ENCODE measurements at regions not wholly inside any gene's neighbourhood (a gene's known extent, or its start where the extent isn't known, plus 50 kb on each side); places are given as distances from the start of the nearest gene placed in this dataset.

- DNase-seq (ENCODE audit: low spot score): no peak
- H3K9me3 ChIP-seq: no peaks in the 10 kb centered on the region
Observed at GRCh38 chr15:97654481-97655076, 305.9 kb upstream of the ARRDC4 start.

GRCh38 chr15:97661796-97662195 is 298.7 kb upstream of the ARRDC4 start:
- H3K9me3 ChIP-seq: no peaks in the 10 kb centered on the region
- no peak overlapping the region for H3K27ac ChIP-seq
- no peaks in the 10 kb centered on the region for H3K4me1 ChIP-seq
- no peak overlapping the region for H3K4me3 ChIP-seq
- no peaks in the 10 kb centered on the region for H3K36me3 ChIP-seq
- H3K27me3 ChIP-seq: no peaks in the 10 kb centered on the region
- no peak for TF ChIP-seq CTCF (IDR thresholded peaks at IDR 0.05)
- DNase-seq (ENCODE audit: low spot score): no peak

More at GRCh38 chr15:97654481-97655076, 305.9 kb upstream of the ARRDC4 start:
- H3K27ac ChIP-seq: no peak overlapping the region
- H3K36me3 ChIP-seq: no peaks in the 10 kb centered on the region
- no peak overlapping the region for H3K4me3 ChIP-seq
- no peaks in the 10 kb centered on the region for H3K27me3 ChIP-seq
- TF ChIP-seq CTCF (IDR thresholded peaks at IDR 0.05): no peak
- no peaks in the 10 kb centered on the region for H3K4me1 ChIP-seq

- H3K4me1 ChIP-seq: no peaks in the 10 kb centered on the region
- H3K36me3 ChIP-seq: no peaks in the 10 kb centered on the region
- no peak for DNase-seq (ENCODE audit: low spot score)
- H3K27me3 ChIP-seq: no peaks in the 10 kb centered on the region
- no peak overlapping the region for H3K27ac ChIP-seq
- H3K9me3 ChIP-seq: no peaks in the 10 kb centered on the region
- TF ChIP-seq CTCF (IDR thresholded peaks at IDR 0.05): no peak
- no peak overlapping the region for H3K4me3 ChIP-seq
Observed at GRCh38 chr15:97672586-97672985, 287.9 kb upstream of the ARRDC4 start.

GRCh38 chr15:97678656-97679055 is 281.8 kb upstream of the ARRDC4 start:
- no peak for TF ChIP-seq CTCF (IDR thresholded peaks at IDR 0.05)
- H3K4me3 ChIP-seq: no peak overlapping the region
- H3K4me1 ChIP-seq: no peaks in the 10 kb centered on the region
- H3K27ac ChIP-seq: no peak overlapping the region
- no peaks in the 10 kb centered on the region for H3K36me3 ChIP-seq
- H3K27me3 ChIP-seq: no peaks in the 10 kb centered on the region
- H3K9me3 ChIP-seq: no peaks in the 10 kb centered on the region
- no peak for DNase-seq (ENCODE audit: low spot score)

GRCh38 chr15:97679106-97679688 is 281.3 kb upstream of the ARRDC4 start:
- no peaks in the 10 kb centered on the region for H3K27me3 ChIP-seq
- no peak overlapping the region for H3K4me3 ChIP-seq
- H3K9me3 ChIP-seq: no peaks in the 10 kb centered on the region
- no peaks in the 10 kb centered on the region for H3K36me3 ChIP-seq
- no peaks in the 10 kb centered on the region for H3K4me1 ChIP-seq
- no peak for TF ChIP-seq CTCF (IDR thresholded peaks at IDR 0.05)
- H3K27ac ChIP-seq: no peak overlapping the region
- DNase-seq (ENCODE audit: low spot score): no peak
